ENCODE measurements at regions not wholly inside any gene's neighbourhood (a gene's known extent, or its start where the extent isn't known, plus 50 kb on each side); places are given as distances from the start of the nearest gene placed in this dataset. TPM values are rescaled to one million over a fixed set of nuclear protein-coding genes. Genes with fewer than 3 reads are reported as not detected.

GRCh38 chr10:7464691-7465090, 53.9 kb upstream of the SFMBT2 start:
- Mint-ChIP-seq H3K9me3 (no peaks in the 10 kb centered on the region), H3K4me1 (no peaks in the 10 kb centered on the region), H3K27ac (no peak overlapping the region), H3K27me3 (ENCODE audit: insufficient read depth, low read depth) (peaks cover 9% of the 10 kb centered on the region), H3K36me3 (no peaks in the 10 kb centered on the region), H3K4me3 (no peak overlapping the region)
- H4K20me1 ChIP-seq (ENCODE audit: low read depth) = no peaks in the 10 kb centered on the region
- H2AFZ ChIP-seq (replicated peaks) = no peak overlapping the region
- no peak overlapping the region for H3K9ac ChIP-seq
- no peaks in the 10 kb centered on the region for H3K36me3 ChIP-seq
- no peak overlapping the region for H3K27ac ChIP-seq
- H3K27me3 ChIP-seq = peaks cover 3% of the 10 kb centered on the region
- no peak for DNase-seq (ENCODE audit: low spot score)
- H3K4me2 ChIP-seq = no peak overlapping the region
- no peaks in the 10 kb centered on the region for H3K9me3 ChIP-seq (ENCODE audit: low read depth)
- no peaks in the 10 kb centered on the region for H3F3A ChIP-seq (ENCODE audit: low read depth)
- no peak overlapping the region for H3K4me3 ChIP-seq
- no peaks in the 10 kb centered on the region for H3K79me2 ChIP-seq (ENCODE audit: low read depth)
- TF ChIP-seq EZH2 (IDR thresholded peaks at IDR 0.05) (no peak), EZH2phosphoT487 (IDR thresholded peaks at IDR 0.05) (no peak), CTCF (IDR thresholded peaks at IDR 0.05) (no peak)
- no peaks in the 10 kb centered on the region for H3K4me1 ChIP-seq

Small RNAs in the stretch of these regions (small RNA-seq; reads per million reads assigned to genes)
- gene RNU6-535P = not detected

All from neural progenitor cell (in vitro differentiated cells).